NK-92 treated with Interleukin-12 subunit alpha and Interleukin-12 subunit beta, amount 100 ng/mL, for 24 hours (cell line): ENCODE measurements at regions not wholly inside any gene's neighbourhood (a gene's known extent, or its start where the extent isn't known, plus 50 kb on each side); places are given as distances from the start of the nearest gene placed in this dataset.

Experiments used
- DNase-seq: peaks from one replicate; lab custom pipeline; 2025; lab: John Stamatoyannopoulos, UW

DNA sequence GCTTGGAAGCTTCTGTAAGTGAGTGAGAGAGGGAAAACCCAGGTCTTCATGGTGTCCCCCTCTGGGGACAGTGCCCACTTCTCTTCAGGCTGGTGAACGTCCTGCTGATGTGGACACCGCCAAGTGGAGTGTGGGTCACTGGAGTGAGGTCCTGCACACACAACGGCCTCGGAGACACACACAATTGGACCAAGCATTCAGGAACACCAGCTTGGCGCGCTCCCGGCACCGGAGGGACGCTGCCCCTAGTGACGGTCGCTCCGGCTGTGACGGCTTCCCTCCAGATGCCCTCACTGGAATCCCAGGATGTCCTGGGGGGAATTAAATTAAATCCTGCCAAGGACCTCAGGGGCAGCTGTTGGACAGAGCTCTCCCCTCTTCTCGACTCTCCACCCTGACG, 123.1 kb downstream of the ZNF664 start:
- DNase-seq = no peak

DNA sequence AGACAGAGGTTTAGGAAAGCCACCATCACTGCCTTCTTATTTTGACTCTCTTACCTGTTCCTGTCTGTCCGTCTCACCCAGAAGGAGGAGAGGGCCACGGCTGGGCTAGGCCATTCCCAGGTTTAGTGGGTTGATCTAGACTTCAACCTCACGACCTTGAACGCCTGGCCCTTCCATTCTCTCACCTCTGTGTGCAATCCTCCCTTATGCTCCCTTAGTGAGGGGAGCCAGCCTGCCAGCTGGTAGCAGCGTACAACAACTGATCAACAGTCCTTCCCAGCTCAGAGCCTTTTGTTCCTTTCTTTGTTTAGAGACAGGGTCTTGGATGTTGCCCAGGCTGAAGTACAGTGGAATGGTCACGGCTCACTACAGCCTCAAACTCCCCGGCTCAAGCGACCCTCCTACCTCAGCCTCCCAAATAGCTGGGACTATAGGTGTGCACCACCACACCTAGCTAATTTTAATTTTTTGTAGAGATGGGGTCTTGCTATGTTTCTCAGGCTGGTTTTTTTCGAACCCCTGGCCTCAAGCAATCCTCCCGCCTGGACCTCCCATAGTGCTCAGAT, 123.9 kb downstream of the ZNF664 start:
- DNase-seq = no peak

DNA sequence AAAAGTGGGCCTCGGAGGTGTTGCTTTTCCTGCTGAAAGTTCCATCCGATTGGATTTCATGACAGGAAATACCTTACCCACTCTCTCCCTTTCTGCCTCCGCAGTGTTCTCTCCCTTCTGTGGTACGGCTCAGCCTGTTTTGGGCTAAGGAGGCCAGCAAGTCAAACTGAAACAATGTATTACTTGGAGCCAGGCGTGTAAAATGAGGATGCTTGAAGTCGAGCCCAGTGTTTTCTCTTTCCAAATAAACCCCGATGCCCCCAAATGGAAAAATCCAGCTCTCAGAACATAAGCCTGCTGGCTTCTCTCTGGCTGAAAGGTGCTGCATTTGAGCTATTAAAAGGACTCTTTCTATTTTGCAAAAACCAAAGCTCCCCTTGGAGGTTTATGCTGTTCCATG, 124.7 kb downstream of the ZNF664 start:
- no peak for DNase-seq

DNA sequence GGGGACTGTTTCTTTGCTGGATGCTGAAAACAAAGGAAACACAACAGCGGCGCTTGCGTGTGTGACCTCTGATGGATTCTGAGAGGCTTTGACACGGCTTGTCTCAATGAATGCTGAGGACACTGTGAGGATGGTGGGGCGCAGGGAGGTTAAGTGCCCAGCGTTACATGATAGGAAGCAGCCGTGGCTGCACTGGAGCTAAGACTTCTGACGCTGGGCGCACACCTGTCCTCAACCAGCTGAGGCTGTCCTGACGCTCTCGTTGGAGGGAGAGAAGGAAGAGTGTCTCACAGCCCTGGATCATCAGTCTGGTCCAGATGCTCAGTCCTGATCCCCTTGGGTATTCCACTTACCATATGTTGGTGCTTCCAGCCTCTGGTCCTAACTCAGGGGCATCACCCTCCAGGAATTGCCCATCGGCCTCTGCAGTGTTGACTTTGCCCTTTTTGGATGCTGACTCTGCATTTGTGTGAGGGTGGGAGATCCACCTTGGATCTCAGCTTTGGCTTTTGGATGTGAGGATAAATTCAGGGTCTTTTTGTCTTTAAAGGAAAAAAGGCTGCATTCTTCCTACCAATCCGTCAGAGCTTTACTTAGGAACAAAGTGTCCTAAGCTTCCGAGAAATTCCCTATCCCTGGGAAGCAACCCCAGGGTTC, 125.2 kb downstream of the ZNF664 start:
- DNase-seq = no peak

DNA sequence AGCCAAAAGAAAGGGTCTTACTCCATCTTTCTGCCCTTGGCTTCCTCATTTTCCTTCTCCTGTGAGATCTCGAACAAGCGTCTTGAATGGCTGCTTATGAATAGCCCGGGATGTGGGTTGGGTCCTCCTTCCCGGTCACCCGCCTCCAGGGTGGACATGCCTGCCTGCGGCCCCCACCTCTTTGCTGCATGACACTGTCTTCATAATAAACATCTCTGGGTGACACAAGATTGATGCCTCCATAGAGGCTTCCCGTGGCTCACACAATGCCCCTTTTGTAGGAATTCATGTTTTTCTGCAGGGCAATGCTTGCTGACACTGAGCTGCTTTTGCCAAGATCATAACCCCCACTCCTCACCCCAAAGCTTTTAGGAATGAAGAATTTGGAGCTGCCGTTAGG, 125.9 kb downstream of the ZNF664 start:
- no peak for DNase-seq

DNA sequence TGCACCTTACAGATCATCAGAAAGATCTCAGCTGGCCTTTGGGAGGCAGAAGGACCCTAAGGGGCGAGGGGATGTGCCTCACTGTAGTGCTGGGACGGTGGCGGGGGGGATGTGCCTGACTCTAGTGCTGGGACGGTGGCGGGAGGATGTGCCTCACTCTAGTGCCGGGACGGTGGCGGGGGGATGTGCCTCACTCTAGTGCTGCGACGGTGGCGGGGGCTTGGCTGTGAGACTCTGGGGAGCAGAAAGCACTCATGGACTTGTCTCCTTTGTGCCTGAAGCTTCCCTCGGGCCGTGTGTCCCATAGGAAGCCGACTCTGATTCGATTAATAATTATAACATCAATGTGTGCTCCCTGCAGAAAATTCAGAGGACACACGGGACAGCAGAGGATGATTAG, 126.6 kb downstream of the ZNF664 start:
- no peak for DNase-seq

DNA sequence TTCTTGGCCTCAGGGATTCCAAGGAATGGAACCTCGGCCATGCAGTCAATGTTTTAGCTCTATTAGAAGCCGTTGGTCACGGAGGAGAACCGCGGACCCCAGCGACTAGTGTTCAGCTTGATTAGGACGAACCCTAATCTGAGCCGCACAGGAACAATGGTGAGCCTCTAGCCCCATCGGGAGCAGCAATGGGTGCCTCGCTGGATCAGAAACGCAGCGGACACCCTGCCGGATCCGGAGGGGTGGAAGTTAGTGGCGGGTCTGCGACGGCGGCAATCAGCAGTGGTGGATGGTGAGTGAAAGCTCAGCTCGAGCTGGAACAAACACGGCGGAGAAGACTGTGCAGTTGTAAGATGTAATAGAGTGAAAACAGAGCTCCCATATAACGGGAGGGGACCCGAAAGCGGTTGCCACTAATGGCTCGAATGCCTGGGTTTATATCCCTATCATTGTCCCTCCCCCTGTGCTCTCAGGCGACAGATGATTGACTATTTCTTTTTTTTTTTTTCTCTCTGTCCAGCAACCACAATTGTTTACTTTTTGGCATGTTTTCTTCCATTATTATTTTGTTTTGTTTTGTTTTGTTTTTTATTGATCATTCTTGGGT, 127.7 kb downstream of the ZNF664 start:
- DNase-seq = no peak

DNA sequence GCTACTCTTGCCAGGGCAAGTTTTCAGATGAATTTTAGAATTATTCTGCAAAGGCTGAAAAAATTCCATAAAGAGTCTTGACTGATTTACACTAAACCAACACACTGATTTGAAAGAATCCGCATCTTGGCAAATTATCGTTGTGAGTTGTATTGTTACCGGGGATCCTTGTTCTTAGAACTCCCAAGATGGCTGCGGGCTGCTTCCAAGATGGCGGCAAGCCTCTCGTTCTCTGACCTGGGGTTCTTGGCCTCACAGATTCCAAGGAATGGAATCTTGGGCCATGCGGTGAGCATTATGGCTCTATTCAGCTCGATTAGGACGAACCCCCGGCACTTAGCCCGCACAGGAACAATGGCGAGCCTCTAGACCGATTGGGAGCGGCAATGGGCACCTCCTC, 132.5 kb downstream of the ZNF664 start:
- no peak for DNase-seq

DNA sequence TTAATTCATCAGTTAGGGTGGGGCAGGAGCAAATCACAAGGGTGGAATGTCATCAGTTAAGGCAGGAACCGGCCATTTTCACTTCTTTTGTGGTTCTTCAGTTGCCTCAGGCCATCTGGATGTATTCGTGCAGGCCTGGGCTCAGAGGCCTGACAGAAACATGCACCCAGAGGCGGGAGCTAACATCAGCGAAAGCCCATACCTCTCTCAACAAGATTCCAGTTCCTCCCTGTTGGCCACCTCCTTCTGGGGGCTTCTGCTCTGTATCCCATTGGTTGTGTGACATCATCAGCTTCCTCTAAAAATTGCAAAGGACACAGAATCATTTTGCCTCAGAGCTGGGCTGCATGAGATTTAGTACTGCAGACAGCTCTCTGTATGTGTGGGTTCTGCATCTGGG, 134.3 kb downstream of the ZNF664 start:
- no peak for DNase-seq

DNA sequence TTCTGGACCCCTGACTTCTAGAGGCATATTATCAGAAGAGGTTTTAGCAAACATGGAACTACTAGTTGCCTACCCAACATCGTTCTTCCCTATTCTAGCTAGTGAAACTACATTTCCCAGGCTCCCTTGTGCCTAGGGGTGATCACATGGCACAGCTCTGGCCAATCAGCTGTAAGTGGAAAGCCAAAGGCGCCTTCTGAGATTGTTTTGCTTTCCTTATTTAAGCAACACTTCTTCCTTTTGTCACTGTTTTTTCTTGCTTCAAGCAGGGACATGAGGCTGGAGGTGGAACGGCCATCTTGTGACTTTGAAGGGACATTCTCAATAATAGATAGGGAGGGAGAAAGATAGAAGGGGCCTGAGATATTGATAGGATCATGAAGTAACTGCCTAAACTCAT, 136.7 kb downstream of the ZNF664 start:
- no peak for DNase-seq

DNA sequence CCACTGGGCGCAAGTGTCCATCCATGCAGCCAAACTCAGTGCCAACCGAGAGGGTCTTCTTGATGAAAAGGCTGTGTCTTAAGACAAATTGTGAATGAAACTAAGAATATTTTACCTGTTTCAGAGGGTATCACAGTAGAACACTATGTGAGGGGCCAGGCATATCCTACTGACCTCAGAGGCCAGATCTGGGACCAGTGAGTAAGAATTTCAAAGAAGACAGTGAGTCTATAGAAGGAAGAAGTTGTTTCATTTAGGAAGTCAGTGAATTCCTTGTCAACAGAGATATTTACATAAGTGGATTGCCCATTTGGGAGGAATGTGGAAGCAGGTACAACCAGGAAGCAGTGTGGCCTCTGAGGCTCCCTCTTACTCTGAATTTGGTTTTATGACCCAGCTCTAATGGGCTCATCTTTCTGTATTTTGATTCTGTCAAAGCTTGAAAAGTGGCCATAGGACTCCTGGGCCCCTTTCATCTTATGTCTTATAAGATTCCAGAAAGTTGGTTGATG, 137.4 kb downstream of the ZNF664 start:
- DNase-seq = no peak

DNA sequence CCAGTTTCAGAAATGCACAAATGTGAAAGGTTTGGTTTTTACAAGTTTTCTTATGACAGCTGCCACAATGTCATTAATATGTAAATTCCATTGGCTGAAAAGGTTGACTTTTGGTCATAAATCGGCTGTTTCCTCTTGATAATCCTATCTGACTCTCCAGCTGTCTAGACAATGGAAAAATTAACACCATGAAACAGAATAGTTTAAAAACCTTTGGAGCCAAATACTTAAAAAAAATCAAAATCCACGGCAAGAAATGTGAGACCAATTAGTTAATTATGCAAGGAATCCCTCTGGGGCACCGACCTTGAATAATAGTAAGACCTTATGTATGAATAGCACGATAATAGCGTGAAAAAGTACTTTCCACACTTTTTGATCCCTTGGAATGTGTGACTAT, 138.0 kb downstream of the ZNF664 start:
- DNase-seq = no peak

DNA sequence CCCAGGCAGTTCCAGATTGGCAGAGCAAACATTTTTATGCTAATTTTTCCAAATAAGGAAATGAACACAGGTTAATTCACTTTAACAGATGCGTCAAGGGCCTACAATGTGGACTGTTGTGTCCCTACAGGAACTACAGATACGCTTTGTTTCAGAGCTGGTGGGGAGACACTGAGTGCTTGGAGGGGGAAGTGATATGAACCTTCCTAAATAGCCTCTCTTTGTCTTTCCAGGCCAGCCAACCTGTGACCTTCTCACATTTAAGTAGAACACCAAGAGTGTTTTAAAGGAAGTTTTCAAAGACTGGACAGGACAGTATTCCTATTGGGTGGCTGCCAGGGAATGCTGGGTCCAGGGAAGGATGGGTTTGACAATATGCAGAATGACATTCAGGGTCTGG, 141.3 kb downstream of the ZNF664 start:
- no peak for DNase-seq

DNA sequence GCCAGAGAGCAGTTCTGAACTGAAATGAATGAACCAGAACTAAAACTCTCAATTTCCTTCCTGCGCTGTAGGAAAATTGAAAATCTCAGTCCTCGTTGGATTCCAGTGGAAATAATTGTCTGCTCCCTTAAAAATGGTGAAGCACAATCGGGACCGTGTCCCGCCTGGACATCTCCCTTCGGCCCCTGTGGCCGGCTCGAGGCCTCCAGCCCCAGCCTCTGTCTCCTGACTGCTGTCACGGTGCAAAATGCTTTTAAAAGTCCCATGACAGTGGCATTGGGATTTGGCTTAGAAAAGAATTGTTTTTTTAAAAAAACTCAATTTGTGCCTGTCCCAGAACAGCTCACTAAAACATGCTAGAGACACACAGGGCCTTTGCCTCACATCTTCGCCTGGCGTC, 142.5 kb downstream of the ZNF664 start:
- DNase-seq = no peak

DNA sequence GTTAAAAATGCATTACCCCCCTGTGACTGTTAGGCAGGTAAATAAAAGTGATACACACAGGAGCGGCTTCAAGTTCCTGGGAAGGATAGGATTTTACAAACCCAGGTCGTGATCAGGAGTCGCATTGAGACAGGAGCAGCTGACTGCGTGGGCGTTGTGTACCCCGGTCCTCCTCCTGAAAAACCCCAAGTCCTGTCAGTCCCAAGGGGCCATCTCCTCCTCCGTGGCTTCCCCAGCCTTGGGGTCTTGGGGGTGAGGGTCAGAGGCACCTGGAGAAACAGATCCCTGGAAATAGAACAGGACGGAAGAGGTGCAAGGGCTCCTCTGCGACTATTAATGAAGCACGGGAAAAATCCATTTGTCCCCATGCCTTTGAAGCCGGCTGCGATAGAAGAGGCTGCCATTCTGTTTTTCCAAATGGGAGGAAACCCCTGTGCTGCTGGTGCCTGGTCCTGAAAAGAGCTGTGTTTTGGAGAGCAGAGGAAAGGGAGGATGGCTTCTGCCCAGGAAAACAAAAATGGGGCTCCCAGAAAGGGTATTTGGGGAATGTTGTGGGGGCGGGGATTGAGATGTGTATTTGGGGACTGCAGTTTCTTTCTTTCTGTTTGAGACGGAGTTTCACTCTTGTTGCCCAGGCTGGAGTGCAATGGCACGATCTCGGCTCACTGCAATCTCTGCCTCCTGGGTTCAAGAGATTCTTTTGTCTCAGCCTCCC, 143.1 kb downstream of the ZNF664 start:
- no peak for DNase-seq

DNA sequence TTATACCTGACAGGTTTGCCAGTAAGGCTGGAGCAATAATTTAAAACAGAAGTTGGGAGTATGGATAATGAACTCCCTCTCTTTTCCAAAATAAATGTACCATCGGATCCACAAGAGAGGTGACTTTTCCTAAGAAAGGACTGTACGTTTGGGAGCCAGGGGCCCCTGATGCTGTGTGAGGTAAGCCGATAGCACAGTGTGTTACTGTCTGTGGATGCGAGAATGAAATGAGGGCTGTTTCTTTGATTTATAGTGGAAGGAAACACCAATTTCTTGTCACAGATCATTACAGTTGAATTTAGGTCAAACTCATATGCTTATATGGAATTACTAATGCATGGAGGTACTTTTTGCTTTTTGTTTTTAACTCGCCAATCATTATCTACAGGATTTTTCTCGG, 147.7 kb downstream of the ZNF664 start:
- no peak for DNase-seq

DNA sequence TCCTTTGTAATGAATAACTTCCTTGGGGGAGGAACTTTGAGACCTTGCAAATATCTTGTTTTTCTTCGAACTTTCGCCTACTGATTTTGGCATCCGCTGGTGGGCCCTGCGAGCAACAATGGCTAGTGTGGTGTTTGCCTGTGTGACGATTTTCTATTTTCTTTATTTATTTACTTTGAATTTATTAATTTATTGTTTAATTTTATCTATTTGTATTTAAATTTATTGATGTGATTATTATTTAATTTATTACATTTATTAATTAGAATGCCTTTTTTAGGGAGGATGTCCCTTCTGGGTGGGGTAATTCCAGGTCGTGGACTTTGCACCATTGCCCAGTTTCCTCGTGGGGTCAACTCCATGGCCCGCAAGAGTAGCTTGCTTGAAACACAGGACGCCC, 149.7 kb downstream of the ZNF664 start:
- DNase-seq = no peak

DNA sequence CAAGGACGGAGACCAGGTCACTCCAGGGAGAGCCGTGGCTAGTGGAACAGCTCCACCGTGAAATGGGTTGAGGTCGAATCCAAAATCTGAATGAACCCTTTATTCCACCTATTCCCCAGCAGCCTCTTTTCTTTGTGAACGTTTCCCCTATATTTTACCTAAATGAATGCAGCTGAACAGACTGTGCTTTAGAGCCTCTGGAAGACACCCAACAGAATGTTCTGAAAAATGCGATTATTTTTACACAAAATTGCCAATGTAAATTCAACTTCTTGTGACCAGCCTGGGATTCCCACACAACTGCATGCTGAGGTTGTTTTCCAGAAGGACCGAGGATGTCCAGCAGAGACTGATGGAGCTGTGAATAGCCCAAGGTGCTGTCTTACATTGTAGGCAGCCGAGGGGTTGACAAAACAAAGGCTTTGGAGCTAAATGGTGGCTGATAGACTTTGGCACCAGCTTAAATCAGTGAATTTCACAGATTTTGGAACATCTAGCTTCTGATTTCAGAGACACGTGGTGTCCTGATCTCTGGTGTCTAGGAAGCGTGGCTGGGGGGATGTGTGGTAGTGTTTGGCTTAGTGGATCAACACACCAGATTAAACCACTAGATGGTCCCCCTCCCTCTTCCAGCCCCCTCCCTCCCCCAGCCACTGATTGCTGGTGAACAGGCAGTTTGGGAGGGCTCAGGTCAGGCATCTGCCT, 150.4 kb downstream of the ZNF664 start:
- no peak for DNase-seq

DNA sequence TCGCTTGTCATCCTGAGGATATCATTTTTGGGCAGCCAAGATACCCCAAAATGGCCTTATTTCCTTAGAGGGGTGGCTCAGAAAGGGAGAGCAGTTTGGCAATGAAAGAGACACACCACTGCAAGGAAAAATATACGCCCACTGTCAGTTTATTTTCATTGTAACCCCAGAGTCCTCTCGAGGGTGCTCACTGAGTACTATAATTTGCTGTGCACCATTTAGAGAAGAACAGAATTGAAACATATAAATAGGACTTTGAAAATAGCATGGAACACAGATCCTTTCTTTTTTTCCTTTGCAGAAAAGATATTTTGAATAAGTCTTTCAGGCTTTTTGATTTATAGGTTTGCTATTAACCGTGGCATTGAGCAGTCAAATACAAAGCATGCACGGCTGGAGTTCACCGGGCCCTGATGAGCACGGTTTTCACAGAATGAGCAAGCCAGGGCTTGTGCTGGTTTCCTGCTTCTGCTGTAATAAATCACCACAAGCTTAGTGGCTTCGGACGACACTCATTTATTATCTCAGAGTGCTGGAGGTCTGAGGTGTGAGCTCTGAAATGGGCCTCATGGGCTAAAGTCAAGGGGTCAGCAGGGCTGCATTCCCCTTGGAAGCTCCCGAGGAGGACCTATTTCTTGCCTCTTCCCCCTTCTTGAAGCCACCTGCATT, 152.3 kb downstream of the ZNF664 start:
- DNase-seq = no peak

DNA sequence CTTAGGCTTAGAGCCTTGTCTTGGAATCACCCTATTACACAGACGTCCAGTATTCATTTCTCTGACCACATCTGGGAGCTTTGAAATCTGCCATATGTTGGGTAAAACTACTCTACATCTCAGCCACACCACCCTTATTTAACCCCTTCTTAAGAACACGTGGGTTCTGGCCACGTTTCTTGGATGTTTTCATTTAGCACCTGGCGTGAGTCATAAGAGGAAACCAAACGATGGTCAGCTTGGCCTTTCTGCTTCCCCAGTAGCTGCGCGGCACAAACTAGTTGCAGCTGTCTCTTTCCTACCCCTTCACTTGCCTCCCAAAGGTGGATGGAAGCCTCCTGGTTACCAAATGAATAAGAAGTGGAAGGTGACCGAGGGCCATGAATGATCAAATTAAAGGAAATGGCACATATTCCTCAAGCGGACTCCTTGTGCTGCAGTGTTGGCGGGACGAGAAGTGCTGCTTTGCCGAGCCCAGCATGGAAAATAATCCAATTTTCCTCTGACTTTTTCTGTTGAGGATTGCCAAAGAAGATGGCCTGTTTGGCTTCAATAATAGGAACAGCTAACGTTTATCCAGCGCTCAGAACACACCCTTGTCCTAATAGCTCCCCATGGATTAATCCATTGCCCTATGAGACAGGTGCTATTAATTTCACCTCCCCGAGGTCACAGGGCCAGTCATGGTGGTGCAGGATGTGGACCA, 154.1 kb downstream of the ZNF664 start:
- DNase-seq = no peak

DNA sequence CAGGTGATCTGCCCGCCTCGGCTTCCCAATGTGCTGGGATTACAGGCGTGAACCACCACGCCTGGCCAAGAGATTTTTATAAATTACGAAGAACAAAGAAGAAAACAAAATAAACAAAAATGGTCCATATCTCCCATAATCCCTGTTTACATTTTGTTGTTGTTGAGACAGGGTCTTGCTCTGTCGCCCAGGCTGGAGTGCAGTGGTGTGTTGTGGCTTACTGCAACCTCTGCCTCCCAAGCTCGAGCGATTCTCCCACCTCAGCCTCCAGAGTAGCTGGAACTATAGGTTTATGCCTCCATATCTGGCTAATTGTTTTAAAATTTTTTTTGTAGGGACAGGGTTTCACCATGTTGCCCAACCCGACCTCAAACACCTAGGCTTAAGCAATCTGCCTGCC, 156.1 kb downstream of the ZNF664 start:
- no peak for DNase-seq
